Hematopoietic multipotent progenitor cell treated with erythropoietin and hydrocortisone succinate and interleukin-3 and kit ligand, for 17 days (in vitro differentiated cells): ENCODE measurements at regions not wholly inside any gene's neighbourhood (a gene's known extent, or its start where the extent isn't known, plus 50 kb on each side); places are given as distances from the start of the nearest gene placed in this dataset.
"Not testable (repeated sequence)": the region's sequence is repeated elsewhere in the genome, so short reads cannot be mapped to it uniquely, and the experiment has no call there.

Experiments
- DNase-seq: peaks from one replicate; pipeline ENCODE4 v3.0.0-alpha.2; 2015; ENCODE audit warnings: low spot score

- DNase-seq = no peak
These were observed 1351.9 kb upstream of the C9orf72 start for GRCh38 chr9:28925157-28925556.

DNA sequence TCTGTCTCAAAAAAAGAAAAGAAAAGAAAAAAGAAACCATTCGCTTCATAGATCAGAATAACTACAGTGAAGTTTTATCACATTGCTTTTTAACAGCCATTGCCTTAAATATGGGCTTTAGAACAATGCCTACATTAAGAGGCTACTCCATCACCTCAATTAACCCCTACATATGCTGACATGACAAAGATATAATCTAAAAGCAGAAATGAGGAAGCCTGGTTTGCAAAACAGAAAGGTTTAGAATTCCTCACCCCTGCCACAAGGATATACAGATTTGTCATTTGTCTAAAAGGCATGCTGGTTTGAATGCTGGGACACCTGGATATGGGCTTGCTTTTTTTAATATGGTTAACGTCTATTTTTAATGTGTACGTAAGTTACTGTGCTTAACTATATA, 1353.0 kb upstream of the C9orf72 start:
- DNase-seq = no peak

GRCh38 chr9:28927691-28928090, 1354.4 kb upstream of the C9orf72 start:
- no peak for DNase-seq

DNA sequence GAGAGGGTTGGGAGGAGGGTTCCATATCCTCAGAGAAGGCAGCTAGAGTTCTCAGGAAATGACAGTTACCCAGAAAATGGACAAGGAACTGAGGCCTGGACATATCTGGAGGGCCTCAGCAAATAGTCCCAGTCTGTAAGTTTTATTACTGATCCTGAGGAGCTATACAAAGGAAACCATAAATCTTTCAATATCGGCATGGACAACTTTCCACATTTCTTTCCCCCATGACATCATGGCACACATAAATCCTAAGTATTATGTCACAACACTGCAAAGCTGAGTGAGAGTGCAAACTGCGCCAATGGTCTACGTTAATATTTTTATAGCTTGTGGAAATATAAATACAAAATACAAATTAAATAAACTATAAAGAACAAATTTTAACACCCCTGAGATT, 1356.2 kb upstream of the C9orf72 start:
- no peak for DNase-seq

GRCh38 chr9:28930766-28931165, 1357.5 kb upstream of the C9orf72 start:
- DNase-seq = no peak

DNA sequence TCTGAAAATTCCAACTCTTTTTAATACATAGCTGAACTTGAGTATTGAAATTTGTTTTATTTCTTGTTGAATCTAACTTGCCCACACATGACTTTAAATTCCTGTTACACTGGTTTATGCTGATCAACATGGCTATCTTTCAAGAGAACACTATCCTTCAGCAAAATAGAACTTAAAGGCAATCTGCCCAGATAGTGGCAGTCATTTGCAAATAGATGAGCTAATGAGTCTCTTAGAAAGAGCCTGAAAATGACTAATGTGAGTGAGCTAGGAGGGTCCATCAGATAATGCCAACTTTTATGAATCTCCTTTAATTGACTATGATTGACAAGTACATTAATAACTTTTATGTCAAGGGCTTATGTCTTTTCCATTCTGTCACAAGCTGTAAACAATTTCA, 1360.8 kb upstream of the C9orf72 start:
- DNase-seq = no peak

DNA sequence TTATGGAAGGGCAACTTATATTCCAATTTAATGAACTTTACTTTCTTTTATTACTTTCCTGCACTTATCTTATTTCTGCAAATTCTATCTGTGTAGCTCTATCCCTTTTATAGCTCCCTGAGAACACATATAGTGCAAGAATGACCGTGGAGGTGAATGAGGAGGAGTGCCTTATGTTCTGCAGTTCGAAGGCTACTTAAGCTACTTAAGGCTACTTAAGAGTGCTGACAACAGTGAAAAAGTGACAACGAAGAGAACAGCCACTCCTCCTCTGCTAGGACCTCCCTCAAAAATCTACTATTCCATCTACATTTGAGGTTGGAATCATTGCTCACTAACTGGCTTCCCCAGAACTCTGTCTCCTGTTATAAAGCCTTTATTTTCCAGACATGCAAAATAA, 1365.7 kb upstream of the C9orf72 start:
- DNase-seq = no peak

GRCh38 chr9:28941856-28942255, 1368.6 kb upstream of the C9orf72 start:
- DNase-seq = no peak

DNA sequence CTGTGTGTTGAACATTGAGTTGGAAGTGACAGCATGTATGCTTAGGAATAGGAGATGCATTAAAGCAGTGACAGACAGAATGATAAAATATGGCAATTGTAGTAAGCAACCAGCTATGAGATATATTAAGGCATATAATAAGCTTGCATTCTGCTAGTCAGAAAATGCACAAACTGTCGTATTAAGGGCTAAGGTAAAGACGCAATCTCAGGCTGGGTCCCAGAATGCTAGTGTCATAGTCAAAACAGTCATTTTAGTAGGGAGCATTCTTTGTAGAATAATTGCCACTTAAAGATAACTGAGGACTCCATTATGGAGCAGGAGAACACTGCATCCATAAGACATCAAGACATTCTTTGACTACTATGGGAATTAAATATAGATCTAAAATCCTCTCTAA, 1369.7 kb upstream of the C9orf72 start:
- no peak for DNase-seq

GRCh38 chr9:28946648-28947047, 1373.4 kb upstream of the C9orf72 start:
- no peak for DNase-seq

DNA sequence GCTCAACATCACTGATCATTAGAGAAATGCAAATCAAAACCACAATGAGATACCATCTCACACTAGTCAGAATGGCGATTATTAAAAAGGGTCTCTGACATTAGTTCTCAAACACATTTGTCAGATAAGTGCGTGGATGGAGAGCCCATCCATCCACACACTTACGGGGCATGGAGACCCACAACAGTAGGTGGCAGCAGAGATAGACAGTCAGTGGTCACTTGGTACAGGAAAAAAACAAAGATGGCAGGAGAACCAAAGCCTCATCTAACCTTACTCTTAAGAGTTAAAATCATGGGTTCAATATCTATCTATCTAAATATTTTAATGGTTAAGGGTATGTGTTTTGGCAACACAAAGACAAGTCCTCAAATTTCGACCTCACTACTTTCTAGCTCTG, 1378.7 kb upstream of the C9orf72 start:
- no peak for DNase-seq

GRCh38 chr9:28956116-28956880, 1383.0 kb upstream of the C9orf72 start:
- no peak for DNase-seq

DNA sequence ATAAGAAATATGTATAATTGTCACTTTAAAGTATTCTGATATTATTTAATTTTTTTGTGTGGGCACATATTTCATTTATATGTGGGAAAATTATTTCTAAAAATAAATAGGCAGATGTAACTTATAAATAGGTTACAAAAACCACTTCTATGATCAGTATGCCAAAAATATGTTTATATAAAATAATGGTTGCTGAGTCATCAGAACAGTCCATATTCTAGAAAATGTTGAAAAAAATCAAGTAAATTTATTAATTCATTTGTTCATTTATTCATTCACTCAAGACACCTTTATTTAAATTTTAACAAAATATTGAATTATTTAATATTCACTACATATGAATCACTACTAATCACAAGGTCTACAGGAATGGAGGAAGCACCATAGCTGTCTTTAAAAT, 1387.3 kb upstream of the C9orf72 start:
- DNase-seq = no peak

DNA sequence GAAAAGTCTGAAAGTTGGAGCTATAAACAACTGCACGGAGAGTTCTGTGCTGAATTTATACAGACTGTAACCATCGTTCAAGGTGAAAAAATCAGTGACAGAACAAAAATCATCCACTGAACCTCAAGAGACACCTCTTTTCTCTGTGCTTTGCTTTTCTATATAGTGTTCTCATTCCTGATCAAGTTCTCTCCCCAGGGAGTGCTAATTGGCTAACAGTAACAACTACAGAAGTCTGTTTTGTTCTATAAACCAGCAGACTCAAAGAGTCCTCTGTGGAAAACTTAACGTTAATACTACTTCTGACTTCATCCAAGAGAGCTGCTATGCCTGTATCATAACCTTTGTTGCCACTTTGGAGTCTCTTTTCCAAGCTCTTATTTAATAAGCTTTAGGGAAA, 1388.3 kb upstream of the C9orf72 start:
- no peak for DNase-seq

- no peak for DNase-seq
These were observed 1393.9 kb upstream of the C9orf72 start for GRCh38 chr9:28967226-28967625.

DNA sequence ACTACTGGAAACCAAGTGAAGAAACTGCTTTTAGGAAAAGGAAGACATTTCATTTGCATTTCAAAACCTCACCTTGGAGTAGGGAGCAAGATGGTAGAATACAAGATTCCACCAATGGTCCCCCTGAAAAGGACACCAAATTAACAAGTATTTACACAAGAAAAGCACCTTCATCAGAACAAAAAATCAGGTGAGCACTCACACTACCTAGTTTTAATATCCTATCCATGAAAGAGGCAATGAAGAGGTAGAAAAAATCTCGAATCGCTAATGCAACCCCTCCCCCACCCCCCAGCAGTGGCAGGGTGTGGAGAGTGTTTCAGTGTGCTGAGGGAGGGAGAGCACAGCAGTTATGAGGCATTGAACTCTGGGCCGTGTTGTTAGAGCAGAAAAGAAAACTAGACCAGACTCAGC, 1397.0 kb upstream of the C9orf72 start:
- DNase-seq = no peak

DNA sequence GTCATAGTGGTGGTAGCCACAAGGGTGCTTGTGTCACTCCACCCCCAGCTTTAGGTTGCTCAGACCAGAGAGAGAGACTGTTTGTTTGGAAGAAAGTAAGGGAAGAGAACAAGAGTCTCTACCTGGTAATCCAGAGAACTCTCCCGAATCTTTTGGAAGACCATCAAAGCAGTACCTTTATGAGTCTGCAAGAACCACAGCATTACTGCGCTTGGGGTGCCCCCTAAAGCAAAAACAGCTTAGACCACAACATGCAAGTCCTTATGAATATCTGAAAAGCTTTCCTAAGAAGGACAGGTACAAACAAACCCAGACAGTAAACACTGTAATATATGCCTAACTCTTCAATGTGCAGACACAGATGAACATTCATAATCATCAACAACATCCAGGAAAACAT, 1398.6 kb upstream of the C9orf72 start:
- no peak for DNase-seq

- no peak for DNase-seq
These were observed 1403.0 kb upstream of the C9orf72 start for GRCh38 chr9:28976250-28976649.

DNA sequence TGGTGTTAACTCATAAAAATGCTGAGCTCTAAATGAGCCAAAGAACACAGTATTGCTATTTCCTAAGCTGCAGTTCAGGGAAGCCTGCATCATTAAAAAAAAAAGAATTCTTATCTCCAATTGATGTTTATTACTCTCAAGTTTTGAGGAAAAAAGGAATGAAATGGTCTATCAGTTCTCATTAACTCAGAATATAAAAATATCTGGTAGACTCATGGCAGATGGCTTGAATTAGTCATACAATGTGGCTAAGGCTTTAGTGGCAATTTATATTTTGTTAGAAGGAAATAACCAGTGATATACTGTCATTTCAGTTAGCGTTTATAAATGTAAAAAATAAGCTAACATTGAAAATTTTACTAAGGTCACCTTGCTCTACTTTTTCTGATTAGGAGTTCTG, 1403.4 kb upstream of the C9orf72 start:
- no peak for DNase-seq

GRCh38 chr9:28981129-28981528, 1407.8 kb upstream of the C9orf72 start:
- DNase-seq = no peak

GRCh38 chr9:28981711-28982110, 1408.4 kb upstream of the C9orf72 start:
- no peak for DNase-seq

- no peak for DNase-seq
These were observed 1410.7 kb upstream of the C9orf72 start for GRCh38 chr9:28984016-28984415.

DNA sequence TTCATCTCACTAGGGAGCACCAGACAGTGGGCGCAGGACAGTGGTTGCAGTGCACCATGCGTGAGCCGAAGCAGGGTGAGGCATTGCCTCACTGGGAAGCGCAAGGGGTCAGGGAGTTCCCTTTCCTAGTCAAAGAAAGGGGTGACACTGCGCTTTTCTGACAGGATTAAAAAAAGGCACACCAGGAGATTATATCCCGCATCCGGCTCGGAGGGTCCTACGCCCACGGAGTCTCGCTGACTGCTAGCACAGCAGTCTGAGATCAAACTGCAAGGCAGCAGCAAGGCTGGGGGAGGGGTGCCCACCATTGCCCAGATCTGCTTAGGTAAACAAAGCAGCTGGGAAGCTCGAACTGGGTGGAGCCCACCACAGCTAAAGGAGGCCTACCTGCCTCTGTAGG, 1416.7 kb upstream of the C9orf72 start:
- DNase-seq = not testable (repeated sequence)

- no peak for DNase-seq
These were observed 1425.8 kb upstream of the C9orf72 start for GRCh38 chr9:28999057-28999456.
